H1 (cell line): ENCODE measurements at regions not wholly inside any gene's neighbourhood (a gene's known extent, or its start where the extent isn't known, plus 50 kb on each side); places are given as distances from the start of the nearest gene placed in this dataset.

Experiments used
- CHD7 ChIP-seq: fragments of 300-600 bp; sonication (generic); IDR thresholded peaks from 2 replicates; pipeline ENCODE4 v1.7.1; 2012; ENCODE audit warnings: low read length, moderate library complexity, mild to moderate bottlenecking, inconsistent platforms; ENCODE audit not compliant: insufficient replicate concordance
- EP300 ChIP-seq, 2 experiments: IDR thresholded peaks; 1 replicate in 1 of 2; 2 replicates in 1 of 2; pipeline ENCODE4 v1.6.1; 2011 to 2012; ENCODE audit warnings: low read depth in 2 of 2, low read length in 2 of 2, mild to moderate bottlenecking in 2 of 2, borderline replicate concordance in 1 of 2, inconsistent platforms in 1 of 2, moderate library complexity in 1 of 2
- FOSL1 ChIP-seq: IDR thresholded peaks from 2 replicates; pipeline ENCODE4 v1.6.1; 2011; ENCODE audit warnings: mild to moderate bottlenecking, low read depth, low read length, moderate library complexity; ENCODE audit not compliant: insufficient read depth

- no peak for TF ChIP-seq EP300 (IDR thresholded peaks at IDR 0.05; ENCODE audit: borderline replicate concordance in 1 of 2, low read depth in 2 of 2, low read length in 2 of 2)
- TF ChIP-seq CHD7 = no peak
- no peak for TF ChIP-seq FOSL1
These were observed 86.8 kb downstream of the RFLNA start (continued) for GRCh38 chr12:124381456-124382296.
